ENCODE measurements at regions not wholly inside any gene's neighbourhood (a gene's known extent, or its start where the extent isn't known, plus 50 kb on each side); places are given as distances from the start of the nearest gene placed in this dataset.

DNA sequence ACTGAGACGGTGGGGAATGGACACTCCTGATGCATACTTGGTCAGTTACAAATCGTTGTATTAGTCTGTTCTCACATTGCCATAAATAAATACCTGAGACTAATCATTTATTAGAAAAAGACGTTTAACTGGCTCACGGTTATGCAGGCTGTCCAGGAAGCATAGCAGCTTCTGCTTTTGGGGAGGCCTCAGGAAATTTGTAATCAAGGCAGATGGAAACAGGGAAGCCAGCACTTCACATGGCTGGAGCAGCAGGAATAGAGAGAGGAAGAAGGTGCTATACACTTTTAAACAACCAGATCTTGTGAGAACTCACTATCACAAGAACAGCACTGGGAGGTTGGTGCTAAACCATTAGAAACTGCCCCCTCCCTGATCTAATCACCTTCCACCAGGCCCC is 418.2 kb downstream of the FLRT2 start:
- TF ChIP-seq, protein P1, sequence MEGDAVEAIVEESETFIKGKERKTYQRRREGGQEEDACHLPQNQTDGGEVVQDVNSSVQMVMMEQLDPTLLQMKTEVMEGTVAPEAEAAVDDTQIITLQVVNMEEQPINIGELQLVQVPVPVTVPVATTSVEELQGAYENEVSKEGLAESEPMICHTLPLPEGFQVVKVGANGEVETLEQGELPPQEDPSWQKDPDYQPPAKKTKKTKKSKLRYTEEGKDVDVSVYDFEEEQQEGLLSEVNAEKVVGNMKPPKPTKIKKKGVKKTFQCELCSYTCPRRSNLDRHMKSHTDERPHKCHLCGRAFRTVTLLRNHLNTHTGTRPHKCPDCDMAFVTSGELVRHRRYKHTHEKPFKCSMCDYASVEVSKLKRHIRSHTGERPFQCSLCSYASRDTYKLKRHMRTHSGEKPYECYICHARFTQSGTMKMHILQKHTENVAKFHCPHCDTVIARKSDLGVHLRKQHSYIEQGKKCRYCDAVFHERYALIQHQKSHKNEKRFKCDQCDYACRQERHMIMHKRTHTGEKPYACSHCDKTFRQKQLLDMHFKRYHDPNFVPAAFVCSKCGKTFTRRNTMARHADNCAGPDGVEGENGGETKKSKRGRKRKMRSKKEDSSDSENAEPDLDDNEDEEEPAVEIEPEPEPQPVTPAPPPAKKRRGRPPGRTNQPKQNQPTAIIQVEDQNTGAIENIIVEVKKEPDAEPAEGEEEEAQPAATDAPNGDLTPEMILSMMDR (IDR thresholded peaks at IDR 0.05) = no peak
- TF ChIP-seq POLR2A (IDR thresholded peaks at IDR 0.05) (no peak), POLR2AphosphoS5 (IDR thresholded peaks at IDR 0.05) (no peak)

Measured in breast epithelium (tissue), 3 donors.